Tibial artery (tissue), 4 donors: ENCODE measurements at regions not wholly inside any gene's neighbourhood (a gene's known extent, or its start where the extent isn't known, plus 50 kb on each side); places are given as distances from the start of the nearest gene placed in this dataset.

Experiments used
- DNase-seq, 2 donors: peaks; one replicate each; pipeline ENCODE4 v3.0.0-alpha.2; 2019
- H3K27ac ChIP-seq, 2 donors: fragments of 200-600 bp; sonication (generic) in 1 of 2; 1 replicate in 1 of 2; 2 replicates in 1 of 2; pipeline ENCODE4 v1.5.1; 2018 to 2019; ENCODE audit warnings: mild to moderate bottlenecking in 1 of 2
- H3K27me3 ChIP-seq, 2 donors: fragments of 200-600 bp; sonication (generic) in 1 of 2; one replicate each; pipeline versions ENCODE4 v1.5.1 to v1.6.0; 2016 to 2019
- H3K36me3 ChIP-seq, 3 donors: fragments of 200-600 bp; sonication (generic) in 2 of 3; one replicate each; pipeline ENCODE4 v1.5.1; 2016 to 2019; ENCODE audit warnings: mild to moderate bottlenecking in 2 of 3
- H3K4me1 ChIP-seq, 4 donors: fragments of 200-600 bp; sonication (generic) in 2 of 4; 1 replicate in 3 of 4; 2 replicates in 1 of 4; pipeline ENCODE4 v1.5.1; 2016 to 2019
- H3K4me3 ChIP-seq, 2 donors: fragments of 200-600 bp; sonication (generic) in 1 of 2; 1 replicate in 1 of 2; 2 replicates in 1 of 2; pipeline ENCODE4 v1.5.1; 2018 to 2019; ENCODE audit warnings: mild to moderate bottlenecking in 2 of 2
- H3K9me3 ChIP-seq, 3 donors: fragments of 200-600 bp; sonication (generic) in 1 of 3; one replicate each; pipeline ENCODE4 v1.5.1; 2016 to 2019
- CTCF ChIP-seq, 2 experiments: fragments of 200-600 bp in 1 of 2; fragments of 450-650 bp in 1 of 2; IDR thresholded peaks; one replicate each; pipeline ENCODE4 v1.5.1; 2017 to 2019; ENCODE audit warnings: antibody characterized with exemption in 2 of 2, mild to moderate bottlenecking in 1 of 2, moderate library complexity in 1 of 2
- intact Hi-C: fragments of 100-400 bp; cut with DNase I; formaldehyde crosslinking; loops from one replicate; pipeline ENCODE4 v1.15.0; 2023; ENCODE audit warnings: low total_unique reads

- Histone ChIP-seq H3K4me1 (no peaks in the 10 kb centered on the region), H3K4me3 (no peak overlapping the region), H3K27me3 (no peaks in the 10 kb centered on the region), H3K36me3 (no peaks in the 10 kb centered on the region), H3K9me3 (no peaks in the 10 kb centered on the region), H3K27ac (no peak overlapping the region)
- no peak for DNase-seq
- intact Hi-C loops, result no loop called here
- no peak for TF ChIP-seq CTCF (IDR thresholded peaks at IDR 0.05)
Measured at GRCh38 chr14:43896044-43896443, 611.0 kb downstream of the FSCB start.

- Histone ChIP-seq H3K27ac (no peak overlapping the region), H3K27me3 (no peaks in the 10 kb centered on the region), H3K4me3 (no peak overlapping the region), H3K9me3 (no peaks in the 10 kb centered on the region), H3K4me1 (no peaks in the 10 kb centered on the region), H3K36me3 (no peaks in the 10 kb centered on the region)
- no peak for DNase-seq
- no peak for TF ChIP-seq CTCF (IDR thresholded peaks at IDR 0.05)
- intact Hi-C loops, result no loop called here
Measured at GRCh38 chr14:43894534-43894933, 612.5 kb downstream of the FSCB start.

- no peak for TF ChIP-seq CTCF (IDR thresholded peaks at IDR 0.05)
- Histone ChIP-seq H3K4me1 (no peaks in the 10 kb centered on the region), H3K36me3 (no peaks in the 10 kb centered on the region), H3K27ac (no peak overlapping the region), H3K4me3 (no peak overlapping the region), H3K27me3 (no peaks in the 10 kb centered on the region), H3K9me3 (no peaks in the 10 kb centered on the region)
- no peak for DNase-seq
- intact Hi-C loops, result no loop called here
Measured at GRCh38 chr14:43887523-43887922, 619.6 kb downstream of the FSCB start.

- intact Hi-C loops, result no loop called here
- Histone ChIP-seq H3K4me1 (no peaks in the 10 kb centered on the region), H3K27ac (no peak overlapping the region), H3K27me3 (no peaks in the 10 kb centered on the region), H3K9me3 (no peaks in the 10 kb centered on the region), H3K4me3 (no peak overlapping the region), H3K36me3 (no peaks in the 10 kb centered on the region)
- no peak for TF ChIP-seq CTCF (IDR thresholded peaks at IDR 0.05)
- no peak for DNase-seq
Measured at GRCh38 chr14:43877351-43877960, 629.6 kb downstream of the FSCB start.

GRCh38 chr14:43872752-43873655, 634.1 kb downstream of the FSCB start:
- no peaks in the 10 kb centered on the region for H3K36me3 ChIP-seq
- no peak overlapping the region for H3K27ac ChIP-seq
- no peaks in the 10 kb centered on the region for H3K27me3 ChIP-seq
- H3K9me3 ChIP-seq, result no peaks in the 10 kb centered on the region
- intact Hi-C loops, result no loop called here
- no peak for DNase-seq
- H3K4me3 ChIP-seq, result no peak overlapping the region
- H3K4me1 ChIP-seq, result no peaks in the 10 kb centered on the region
- TF ChIP-seq CTCF (IDR thresholded peaks at IDR 0.05), result no peak
